ENCODE measurements at regions not wholly inside any gene's neighbourhood (a gene's known extent, or its start where the extent isn't known, plus 50 kb on each side); places are given as distances from the start of the nearest gene placed in this dataset.

GRCh38 chr9:88657893-88658292, 122.9 kb downstream of the NXNL2 start:
- TF ChIP-seq, protein P1, sequence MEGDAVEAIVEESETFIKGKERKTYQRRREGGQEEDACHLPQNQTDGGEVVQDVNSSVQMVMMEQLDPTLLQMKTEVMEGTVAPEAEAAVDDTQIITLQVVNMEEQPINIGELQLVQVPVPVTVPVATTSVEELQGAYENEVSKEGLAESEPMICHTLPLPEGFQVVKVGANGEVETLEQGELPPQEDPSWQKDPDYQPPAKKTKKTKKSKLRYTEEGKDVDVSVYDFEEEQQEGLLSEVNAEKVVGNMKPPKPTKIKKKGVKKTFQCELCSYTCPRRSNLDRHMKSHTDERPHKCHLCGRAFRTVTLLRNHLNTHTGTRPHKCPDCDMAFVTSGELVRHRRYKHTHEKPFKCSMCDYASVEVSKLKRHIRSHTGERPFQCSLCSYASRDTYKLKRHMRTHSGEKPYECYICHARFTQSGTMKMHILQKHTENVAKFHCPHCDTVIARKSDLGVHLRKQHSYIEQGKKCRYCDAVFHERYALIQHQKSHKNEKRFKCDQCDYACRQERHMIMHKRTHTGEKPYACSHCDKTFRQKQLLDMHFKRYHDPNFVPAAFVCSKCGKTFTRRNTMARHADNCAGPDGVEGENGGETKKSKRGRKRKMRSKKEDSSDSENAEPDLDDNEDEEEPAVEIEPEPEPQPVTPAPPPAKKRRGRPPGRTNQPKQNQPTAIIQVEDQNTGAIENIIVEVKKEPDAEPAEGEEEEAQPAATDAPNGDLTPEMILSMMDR (IDR thresholded peaks at IDR 0.05; ENCODE audit: low read depth, low read length, missing control alignments) = no peak
- H3K4me3 ChIP-seq (ENCODE audit: low read depth, low read length) = no peak overlapping the region
- in situ Hi-C loops (cut with HindIII; ENCODE audit: low sequenced_read_pairs) = loop anchor here (10.0 kb wide), 1 partner anchor 357 kb away; no protein-coding TSS in a partner anchor

GRCh38 chr9:88658311-88658822, 123.4 kb downstream of the NXNL2 start:
- no peak for DNase-seq (ENCODE audit: low read depth)
- TF ChIP-seq, protein P1 (IDR thresholded peaks at IDR 0.05; ENCODE audit: low read depth, low read length, missing control alignments) = no peak
- in situ Hi-C loops (cut with HindIII; ENCODE audit: low sequenced_read_pairs) = loop anchor here (10.0 kb wide), 1 partner anchor 356 kb away; no protein-coding TSS in a partner anchor
- H3K4me3 ChIP-seq (ENCODE audit: low read depth, low read length) = no peak overlapping the region

More at GRCh38 chr9:88657893-88658292, 122.9 kb downstream of the NXNL2 start:
- no peak for DNase-seq (ENCODE audit: low read depth)

DNA sequence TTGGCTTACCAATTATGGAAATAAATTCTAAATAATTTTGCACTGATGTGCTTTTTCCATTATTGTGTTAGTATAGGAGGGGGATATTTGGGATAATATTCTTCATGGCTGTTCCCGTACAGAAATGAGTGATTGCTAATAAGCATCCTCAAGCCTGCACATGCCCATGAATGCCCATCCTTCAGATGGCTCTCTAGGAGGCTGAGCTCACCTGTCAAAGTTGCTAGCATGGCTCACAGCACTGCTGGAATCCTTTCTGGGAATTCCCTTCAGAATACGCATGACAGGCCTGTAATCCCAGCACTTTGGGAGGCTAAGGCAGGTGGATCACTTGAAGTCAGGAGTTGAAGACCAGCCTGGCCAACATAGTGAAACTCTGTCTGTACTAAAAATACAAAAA, 124.1 kb downstream of the NXNL2 start:
- in situ Hi-C loops (cut with HindIII; ENCODE audit: low sequenced_read_pairs) = loop anchor here (10.0 kb wide), 1 partner anchor 356 kb away; no protein-coding TSS in a partner anchor
- H3K4me3 ChIP-seq (ENCODE audit: low read depth, low read length) = no peak overlapping the region
- TF ChIP-seq, protein P1 (IDR thresholded peaks at IDR 0.05; ENCODE audit: low read depth, low read length, missing control alignments) = no peak
- DNase-seq (ENCODE audit: low read depth) = no peak

DNA sequence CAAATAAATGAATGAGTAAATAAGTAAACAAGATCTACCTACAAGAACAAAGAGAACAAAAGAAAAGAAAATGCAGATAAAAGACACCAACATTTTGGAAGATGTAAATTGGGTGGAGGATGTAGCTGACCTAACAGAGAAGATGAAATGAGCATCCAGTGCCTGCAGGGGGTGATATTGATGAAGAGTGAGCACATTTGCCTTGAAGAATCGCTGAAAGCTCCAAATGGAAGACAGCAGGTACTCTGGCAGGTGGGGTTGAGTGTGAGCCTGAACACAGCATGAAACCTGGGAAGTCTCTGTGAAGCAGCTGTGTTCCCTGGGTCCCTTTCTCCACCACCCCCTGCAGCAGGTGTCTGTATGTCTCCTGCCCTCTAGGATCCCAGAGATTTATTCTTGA, 125.6 kb downstream of the NXNL2 start:
- no peak overlapping the region for H3K4me3 ChIP-seq (ENCODE audit: low read depth, low read length)
- TF ChIP-seq, protein P1 (IDR thresholded peaks at IDR 0.05; ENCODE audit: low read depth, low read length, missing control alignments) = peak; percentile 47
- in situ Hi-C loops (cut with HindIII; ENCODE audit: low sequenced_read_pairs) = no loop called here
- DNase-seq (ENCODE audit: low read depth) = no peak

DNA sequence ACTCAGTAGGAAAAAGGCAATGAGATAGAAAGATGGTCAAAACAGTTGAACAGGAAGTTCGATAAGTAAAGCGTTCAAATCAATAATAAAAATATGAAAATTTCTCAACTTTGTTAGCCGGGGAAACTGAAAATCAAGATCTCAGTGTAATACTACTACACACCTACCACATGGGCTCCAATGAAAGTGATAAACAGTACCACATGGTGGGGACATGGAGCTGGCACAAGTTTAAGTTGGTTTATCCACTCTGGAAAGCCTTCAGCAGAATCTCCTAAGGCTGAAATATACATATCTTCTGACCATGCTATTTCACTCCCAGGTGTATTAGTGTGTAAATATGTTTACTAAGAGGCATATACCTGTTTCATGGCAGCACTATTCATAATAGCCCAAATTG, 126.8 kb downstream of the NXNL2 start:
- in situ Hi-C loops (cut with HindIII; ENCODE audit: low sequenced_read_pairs) = no loop called here
- no peak for DNase-seq (ENCODE audit: low read depth)
- TF ChIP-seq, protein P1 (IDR thresholded peaks at IDR 0.05; ENCODE audit: low read depth, low read length, missing control alignments) = no peak
- H3K4me3 ChIP-seq (ENCODE audit: low read depth, low read length) = no peak overlapping the region

DNA sequence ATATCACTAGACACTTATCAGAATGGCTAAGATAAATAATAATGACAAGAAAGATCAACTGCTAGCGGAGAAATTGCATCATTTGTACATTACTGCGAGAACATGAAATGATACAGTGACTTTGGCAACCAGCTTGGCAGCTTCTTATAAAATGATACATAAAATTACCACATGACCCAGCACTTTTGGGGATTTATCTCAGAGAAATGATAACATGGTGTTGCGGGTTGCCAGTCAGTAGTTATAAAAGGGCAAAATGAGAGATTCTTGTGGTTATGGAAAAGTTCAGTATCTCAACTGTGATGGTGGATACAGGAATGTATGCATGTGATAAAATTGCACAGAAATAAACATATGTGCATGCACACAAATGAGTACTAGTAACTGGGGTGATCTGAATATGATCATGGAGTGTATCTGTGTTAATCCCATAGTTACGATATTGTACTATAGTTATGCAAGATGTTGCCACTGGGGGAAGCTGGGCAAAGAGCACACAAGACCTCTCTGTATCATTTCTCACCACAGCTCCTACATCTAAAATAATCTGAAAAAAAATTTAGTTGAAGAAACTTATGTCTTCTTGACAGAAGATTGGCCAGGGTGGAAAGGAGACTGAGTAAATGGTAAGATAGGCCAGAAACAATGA, 128.9 kb downstream of the NXNL2 start:
- in situ Hi-C loops (cut with HindIII; ENCODE audit: low sequenced_read_pairs) = no loop called here
- DNase-seq (ENCODE audit: low read depth) = no peak
- H3K4me3 ChIP-seq (ENCODE audit: low read depth, low read length) = no peak overlapping the region
- TF ChIP-seq, protein P1 (IDR thresholded peaks at IDR 0.05; ENCODE audit: low read depth, low read length, missing control alignments) = no peak
